Spleen (tissue), 7 donors: ENCODE measurements at regions not wholly inside any gene's neighbourhood (a gene's known extent, or its start where the extent isn't known, plus 50 kb on each side); places are given as distances from the start of the nearest gene placed in this dataset.

ENCODE experiments used
- CTCF ChIP-seq, 11 experiments: fragments of 200-600 bp in 7 of 11; fragments of 450-650 bp in 4 of 11; sonication (generic) in 4 of 11; IDR thresholded peaks in 8 of 11; conservative IDR thresholded peaks in 3 of 11; 1 replicate in 7 of 11; 2 replicates in 4 of 11; pipeline versions ENCODE4 v1.4.0 to v1.8.0; 2016 to 2021; ENCODE audit warnings: antibody characterized with exemption in 11 of 11, inconsistent platforms in 4 of 11, mild to moderate bottlenecking in 1 of 11
- POLR2A ChIP-seq, 3 donors: fragments of 450-650 bp; IDR thresholded peaks; one replicate each; pipeline ENCODE4 v1.5.1; 2017; ENCODE audit warnings: antibody characterized with exemption in 3 of 3, mild to moderate bottlenecking in 1 of 3
- donor health status: DM: no; HTN: no; CAD: no; lungs with moderate emphysema.
- donor health status: DM: no; HTN: no; CAD: no.
- donor health status: DM: no; HTN: no; CAD: no.

- TF ChIP-seq POLR2A (IDR thresholded peaks at IDR 0.05) (no peak), CTCF (IDR thresholded peaks at IDR 0.05 in 8 of 11, conservative IDR thresholded peaks at IDR 0.05 in 3 of 11) (no peak)
These were observed 104.9 kb upstream of the C14orf180 start for GRCh38 chr14:104474495-104475213.
